CD4-positive, alpha-beta memory T cell (primary cell): ENCODE measurements at regions not wholly inside any gene's neighbourhood (a gene's known extent, or its start where the extent isn't known, plus 50 kb on each side); places are given as distances from the start of the nearest gene placed in this dataset.

ENCODE experiments used
- CTCF ChIA-PET: fragments of 350-600 bp; sonication (Branson Sonifier 250); formaldehyde crosslinking; loops from one replicate; lab custom pipeline; 2021; ENCODE audit warnings: inconsistent platforms; ENCODE audit not compliant: partially characterized antibody; lab: Charles Lee
- POLR2A ChIA-PET: fragments of 350-600 bp; sonication (Branson Sonifier 250); formaldehyde crosslinking; loops from one replicate; lab custom pipeline; 2021; ENCODE audit not compliant: partially characterized antibody; lab: Charles Lee
- DNase-seq, 5 donors: peaks; one replicate each; pipeline versions ENCODE4 v3.0.0 to v3.0.0-alpha.2; 2020 to 2022; ENCODE audit warnings: mixed read lengths in 1 of 5
- H3K27ac ChIP-seq: one replicate; pipeline ENCODE4 v1.7.0; 2013; ENCODE audit warnings: low read depth, low read length
- H3K27me3 ChIP-seq: 2 replicates; pipeline ENCODE4 v1.7.0; 2013; ENCODE audit warnings: mild to moderate bottlenecking, low read length, moderate library complexity; ENCODE audit not compliant: insufficient read depth
- H3K36me3 ChIP-seq: 2 replicates; pipeline ENCODE4 v1.7.0; 2013; ENCODE audit warnings: mild to moderate bottlenecking, low read length, moderate library complexity; ENCODE audit not compliant: insufficient read depth
- H3K4me1 ChIP-seq: 2 replicates; pipeline ENCODE4 v1.7.0; 2013; ENCODE audit warnings: mild to moderate bottlenecking, low read length, moderate library complexity; ENCODE audit not compliant: insufficient read depth
- H3K4me3 ChIP-seq, 2 donors: one replicate each; pipeline ENCODE4 v1.7.0; 2013; ENCODE audit warnings: low read length in 2 of 2, mild to moderate bottlenecking in 1 of 2
- H3K9me3 ChIP-seq, 2 donors: one replicate each; pipeline ENCODE4 v1.7.0; 2013; ENCODE audit warnings: low read length in 2 of 2, control low read depth in 1 of 2; ENCODE audit not compliant: control insufficient read depth in 1 of 2
- H3K27ac Mint-ChIP-seq, 7 donors: one replicate each; pipeline ENCODE4 v1.8.0; 2020 to 2021; ENCODE audit warnings: mixed read lengths in 7 of 7, mild to moderate bottlenecking in 6 of 7, inconsistent platforms in 3 of 7, moderate library complexity in 3 of 7
- H3K27me3 Mint-ChIP-seq, 2 donors: one replicate each; pipeline ENCODE4 v1.8.0; 2020 to 2021; ENCODE audit warnings: mixed read lengths in 2 of 2
- H3K36me3 Mint-ChIP-seq, 2 donors: one replicate each; pipeline ENCODE4 v1.8.0; 2020 to 2021; ENCODE audit warnings: mixed read lengths in 2 of 2, inconsistent platforms in 1 of 2, mild to moderate bottlenecking in 1 of 2
- H3K4me1 Mint-ChIP-seq, 4 donors: one replicate each; pipeline ENCODE4 v1.8.0; 2020 to 2021; ENCODE audit warnings: mixed read lengths in 4 of 4, mild to moderate bottlenecking in 1 of 4
- H3K4me3 Mint-ChIP-seq, 8 donors: one replicate each; pipeline ENCODE4 v1.8.0; 2020 to 2021; ENCODE audit warnings: mixed read lengths in 8 of 8, mild to moderate bottlenecking in 7 of 8, moderate library complexity in 6 of 8, inconsistent platforms in 3 of 8
- H3K9me3 Mint-ChIP-seq, 8 donors: one replicate each; pipeline ENCODE4 v1.8.0; 2020 to 2021; ENCODE audit warnings: mixed read lengths in 8 of 8, mild to moderate bottlenecking in 5 of 8, inconsistent platforms in 3 of 8, moderate library complexity in 1 of 8
- intact Hi-C: fragments of 100-400 bp; cut with micrococcal nuclease; formaldehyde crosslinking; loops from one replicate; pipeline ENCODE4 v1.15.1; 2023

- Mint-ChIP-seq H3K27ac (no peak overlapping the region), H3K36me3 (no peaks in the 10 kb centered on the region), H3K27me3 (no peaks in the 10 kb centered on the region), H3K9me3 (peaks cover 0 to 7% (median 4%) of the 10 kb centered on the region in 8 donors), H3K4me3 (no peak overlapping the region), H3K4me1 (no peaks in the 10 kb centered on the region)
- Histone ChIP-seq H3K4me1 (no peaks in the 10 kb centered on the region), H3K9me3 (no peaks in the 10 kb centered on the region), H3K4me3 (no peak overlapping the region), H3K27ac (no peak overlapping the region), H3K27me3 (no peaks in the 10 kb centered on the region), H3K36me3 (no peaks in the 10 kb centered on the region)
- intact Hi-C loops = no loop called here
- no peak for DNase-seq
- ChIA-PET POLR2A (no interaction called here), CTCF (no interaction called here)
These were observed 468.5 kb downstream of the TAF11L14 start for GRCh38 chr5:18102733-18103132.

- DNase-seq = no peak
- POLR2A ChIA-PET = no interaction called here
- H3K4me1 ChIP-seq = no peaks in the 10 kb centered on the region
- H3K9me3 Mint-ChIP-seq = peaks cover 3 to 13% (median 4%) of the 10 kb centered on the region in 8 donors
- H3K4me3 Mint-ChIP-seq = no peak overlapping the region
- no peaks in the 10 kb centered on the region for H3K27me3 Mint-ChIP-seq
- H3K4me3 ChIP-seq = no peak overlapping the region
- H3K27ac ChIP-seq = no peak overlapping the region
- CTCF ChIA-PET = no interaction called here
- no peaks in the 10 kb centered on the region for H3K36me3 ChIP-seq
- no peaks in the 10 kb centered on the region for H3K36me3 Mint-ChIP-seq
- intact Hi-C loops = no loop called here
- no peaks in the 10 kb centered on the region for H3K4me1 Mint-ChIP-seq
- no peaks in the 10 kb centered on the region for H3K9me3 ChIP-seq
- H3K27me3 ChIP-seq = no peaks in the 10 kb centered on the region
- no peak overlapping the region for H3K27ac Mint-ChIP-seq
These were observed 471.2 kb downstream of the TAF11L14 start for GRCh38 chr5:18105449-18105848.

GRCh38 chr5:18111906-18112465 lies 477.7 kb downstream of the TAF11L14 start:
- Histone ChIP-seq H3K27ac (no peak overlapping the region), H3K4me1 (no peaks in the 10 kb centered on the region), H3K27me3 (no peaks in the 10 kb centered on the region), H3K36me3 (no peaks in the 10 kb centered on the region), H3K9me3 (no peaks in the 10 kb centered on the region), H3K4me3 (no peak overlapping the region)
- H3K36me3 Mint-ChIP-seq = no peaks in the 10 kb centered on the region
- POLR2A ChIA-PET = no interaction called here
- intact Hi-C loops = no loop called here
- DNase-seq = no peak
- no peak overlapping the region for H3K27ac Mint-ChIP-seq
- CTCF ChIA-PET = no interaction called here
- peaks cover 5 to 24% (median 11%) of the 10 kb centered on the region in 8 donors for H3K9me3 Mint-ChIP-seq
- H3K4me3 Mint-ChIP-seq = no peak overlapping the region
- H3K27me3 Mint-ChIP-seq = no peaks in the 10 kb centered on the region
- H3K4me1 Mint-ChIP-seq = no peaks in the 10 kb centered on the region

GRCh38 chr5:18113721-18114120 lies 479.5 kb downstream of the TAF11L14 start:
- H3K27me3 Mint-ChIP-seq = no peaks in the 10 kb centered on the region
- H3K4me1 Mint-ChIP-seq = no peaks in the 10 kb centered on the region
- Histone ChIP-seq H3K27ac (no peak overlapping the region), H3K9me3 (no peaks in the 10 kb centered on the region), H3K36me3 (no peaks in the 10 kb centered on the region), H3K4me3 (no peak overlapping the region), H3K4me1 (no peaks in the 10 kb centered on the region), H3K27me3 (no peaks in the 10 kb centered on the region)
- H3K9me3 Mint-ChIP-seq = peaks cover 5 to 24% (median 10%) of the 10 kb centered on the region in 8 donors
- DNase-seq = no peak
- no peak overlapping the region for H3K27ac Mint-ChIP-seq
- intact Hi-C loops = no loop called here
- ChIA-PET CTCF (no interaction called here), POLR2A (no interaction called here)
- no peak overlapping the region for H3K4me3 Mint-ChIP-seq
- H3K36me3 Mint-ChIP-seq = no peaks in the 10 kb centered on the region

GRCh38 chr5:18114151-18114757 lies 480.0 kb downstream of the TAF11L14 start:
- no peak overlapping the region for H3K4me3 Mint-ChIP-seq
- no peaks in the 10 kb centered on the region for H3K4me1 ChIP-seq
- no peak overlapping the region for H3K27ac ChIP-seq
- H3K27me3 ChIP-seq = no peaks in the 10 kb centered on the region
- no peak for DNase-seq
- H3K36me3 ChIP-seq = no peaks in the 10 kb centered on the region
- H3K27ac Mint-ChIP-seq = no peak overlapping the region
- no peaks in the 10 kb centered on the region for H3K27me3 Mint-ChIP-seq
- intact Hi-C loops = no loop called here
- POLR2A ChIA-PET = no interaction called here
- H3K4me1 Mint-ChIP-seq = no peaks in the 10 kb centered on the region
- no peaks in the 10 kb centered on the region for H3K36me3 Mint-ChIP-seq
- peaks cover 0 to under 1% of the 10 kb centered on the region in 2 donors for H3K9me3 ChIP-seq
- CTCF ChIA-PET = no interaction called here
- no peak overlapping the region for H3K4me3 ChIP-seq
- H3K9me3 Mint-ChIP-seq = peaks cover 5 to 25% (median 11%) of the 10 kb centered on the region in 8 donors

GRCh38 chr5:18117968-18118367 lies 483.7 kb downstream of the TAF11L14 start:
- Mint-ChIP-seq H3K27ac (no peak overlapping the region), H3K27me3 (no peaks in the 10 kb centered on the region)
- no peaks in the 10 kb centered on the region for H3K27me3 ChIP-seq

GRCh38 chr5:18119156-18119785 lies 485.0 kb downstream of the TAF11L14 start:
- Mint-ChIP-seq H3K4me1 (no peaks in the 10 kb centered on the region), H3K4me3 (no peak overlapping the region), H3K27me3 (no peaks in the 10 kb centered on the region), H3K36me3 (no peaks in the 10 kb centered on the region), H3K9me3 (peaks cover 8 to 41% (median 18%) of the 10 kb centered on the region in 8 donors), H3K27ac (no peak overlapping the region)
- DNase-seq = no peak
- Histone ChIP-seq H3K4me1 (no peaks in the 10 kb centered on the region), H3K9me3 (peaks cover 0 to 3% of the 10 kb centered on the region in 2 donors), H3K27me3 (no peaks in the 10 kb centered on the region), H3K36me3 (no peaks in the 10 kb centered on the region), H3K4me3 (no peak overlapping the region), H3K27ac (no peak overlapping the region)
- ChIA-PET CTCF (no interaction called here), POLR2A (no interaction called here)
- intact Hi-C loops = no loop called here

More at GRCh38 chr5:18117968-18118367, 483.7 kb downstream of the TAF11L14 start:
- no peak overlapping the region for H3K4me3 ChIP-seq
- no peaks in the 10 kb centered on the region for H3K36me3 ChIP-seq
- peaks cover 0 to 3% of the 10 kb centered on the region in 2 donors for H3K9me3 ChIP-seq
- Mint-ChIP-seq H3K9me3 (peaks cover 5 to 39% (median 16%) of the 10 kb centered on the region in 8 donors), H3K4me3 (no peak overlapping the region), H3K4me1 (no peaks in the 10 kb centered on the region), H3K36me3 (no peaks in the 10 kb centered on the region)
- ChIA-PET CTCF (interaction anchor here (1.0 kb wide), 1 partner anchor 8 kb away, joined by 3 read pairs; no protein-coding TSS in a partner anchor), POLR2A (no interaction called here)
- DNase-seq = no peak
- intact Hi-C loops = no loop called here
- H3K4me1 ChIP-seq = no peaks in the 10 kb centered on the region
- H3K27ac ChIP-seq = no peak overlapping the region
